Left lung (tissue), 4 donors: ENCODE measurements at regions not wholly inside any gene's neighbourhood (a gene's known extent, or its start where the extent isn't known, plus 50 kb on each side); places are given as distances from the start of the nearest gene placed in this dataset.

Source experiments
- ATAC-seq: fragments of 200-7000 bp; cut with Tn5 transposase; one replicate; pipeline ENCODE4 v1.9.1; 2020; ENCODE audit warnings: moderate library complexity
- DNase-seq, 4 donors: peaks; one replicate each; pipeline ENCODE4 v3.0.0-alpha.2; 2013 to 2020
- H3K27ac ChIP-seq, 2 donors: fragments of 200-600 bp; sonication (generic) in 1 of 2; one replicate each; pipeline versions ENCODE4 v1.5.0 to v1.8.0; 2020 to 2021
- H3K27me3 ChIP-seq, 2 donors: fragments of 200-600 bp; sonication (generic) in 1 of 2; one replicate each; pipeline versions ENCODE4 v1.5.0 to v1.8.0; 2020 to 2021
- H3K36me3 ChIP-seq, 2 donors: fragments of 200-600 bp; sonication (generic) in 1 of 2; one replicate each; pipeline versions ENCODE4 v1.5.0 to v1.8.0; 2020 to 2021
- H3K4me1 ChIP-seq, 2 donors: fragments of 200-600 bp; one replicate each; pipeline ENCODE4 v1.8.0; 2021
- H3K4me3 ChIP-seq, 2 donors: fragments of 200-600 bp; sonication (generic) in 1 of 2; one replicate each; pipeline versions ENCODE4 v1.5.0 to v1.8.0; 2020 to 2021; ENCODE audit warnings: mild to moderate bottlenecking in 1 of 2
- H3K9me3 ChIP-seq, 2 donors: fragments of 200-600 bp; sonication (generic) in 1 of 2; one replicate each; pipeline versions ENCODE4 v1.5.0 to v1.8.0; 2020 to 2021
- CTCF ChIP-seq, 2 donors: fragments of 200-600 bp; sonication (generic) in 1 of 2; IDR thresholded peaks; one replicate each; pipeline versions ENCODE4 v1.5.0 to v1.8.0; 2021; ENCODE audit warnings: antibody characterized with exemption in 2 of 2
- intact Hi-C, 2 donors: fragments of 100-400 bp; cut with DNase I; formaldehyde crosslinking; loops; one replicate each; pipeline versions ENCODE4 v1.11.2 to v1.14.2; 2022
- donor health status: DM: no; HTN: yes; CAD: no.
- donor health status: DM: no; HTN: no; CAD: no.

GRCh38 chr3:73228000-73228399 is 166.5 kb downstream of the EBLN2 start:
- intact Hi-C loops, result no loop called here
- H3K27ac ChIP-seq, result no peak overlapping the region
- DNase-seq, result no peak
- H3K27me3 ChIP-seq, result no peaks in the 10 kb centered on the region
- H3K36me3 ChIP-seq, result no peaks in the 10 kb centered on the region
- no peaks in the 10 kb centered on the region for H3K4me1 ChIP-seq
- TF ChIP-seq CTCF (IDR thresholded peaks at IDR 0.05), result no peak
- no peak for ATAC-seq
- no peaks in the 10 kb centered on the region for H3K9me3 ChIP-seq
- H3K4me3 ChIP-seq, result no peak overlapping the region

- ATAC-seq, result no peak
- Histone ChIP-seq H3K4me3 (no peak overlapping the region), H3K27me3 (no peaks in the 10 kb centered on the region), H3K27ac (no peak overlapping the region), H3K36me3 (no peaks in the 10 kb centered on the region), H3K9me3 (no peaks in the 10 kb centered on the region), H3K4me1 (no peaks in the 10 kb centered on the region)
- TF ChIP-seq CTCF (IDR thresholded peaks at IDR 0.05), result no peak
- DNase-seq, result no peak
- intact Hi-C loops, result no loop called here
These were observed 167.0 kb downstream of the EBLN2 start for GRCh38 chr3:73228437-73228836.

GRCh38 chr3:73228959-73229358 is 167.5 kb downstream of the EBLN2 start:
- DNase-seq, result no peak
- no peak for TF ChIP-seq CTCF (IDR thresholded peaks at IDR 0.05)
- Histone ChIP-seq H3K36me3 (no peaks in the 10 kb centered on the region), H3K27me3 (no peaks in the 10 kb centered on the region), H3K4me1 (no peaks in the 10 kb centered on the region), H3K9me3 (no peaks in the 10 kb centered on the region), H3K27ac (no peak overlapping the region), H3K4me3 (no peak overlapping the region)
- intact Hi-C loops, result no loop called here
- ATAC-seq, result no peak

- ATAC-seq (no peak), DNase-seq (peak in 1 of 4 donors; percentile 39)
- Histone ChIP-seq H3K27ac (no peak overlapping the region), H3K9me3 (no peaks in the 10 kb centered on the region), H3K36me3 (no peaks in the 10 kb centered on the region), H3K4me3 (no peak overlapping the region), H3K4me1 (no peaks in the 10 kb centered on the region), H3K27me3 (no peaks in the 10 kb centered on the region)
- intact Hi-C loops, result no loop called here
- no peak for TF ChIP-seq CTCF (IDR thresholded peaks at IDR 0.05)
These were observed 173.0 kb downstream of the EBLN2 start for GRCh38 chr3:73234354-73235014.

GRCh38 chr3:73235768-73236167 is 174.3 kb downstream of the EBLN2 start:
- no peak overlapping the region for H3K27ac ChIP-seq
- H3K36me3 ChIP-seq, result no peaks in the 10 kb centered on the region
- intact Hi-C loops, result no loop called here
- H3K4me1 ChIP-seq, result no peaks in the 10 kb centered on the region
- no peak for TF ChIP-seq CTCF (IDR thresholded peaks at IDR 0.05)
- no peak overlapping the region for H3K4me3 ChIP-seq
- H3K27me3 ChIP-seq, result no peaks in the 10 kb centered on the region
- no peaks in the 10 kb centered on the region for H3K9me3 ChIP-seq
- ATAC-seq (no peak), DNase-seq (no peak)
